SH-SY5Y (cell line): ENCODE measurements at regions not wholly inside any gene's neighbourhood (a gene's known extent, or its start where the extent isn't known, plus 50 kb on each side); places are given as distances from the start of the nearest gene placed in this dataset.

Experiments
- GATA2 ChIP-seq: IDR thresholded peaks from 2 replicates; pipeline ENCODE4 v1.6.1; 2011; ENCODE audit warnings: mild to moderate bottlenecking, low read depth, low read length
- GATA3 ChIP-seq: IDR thresholded peaks from 2 replicates; pipeline ENCODE4 v1.6.1; 2011; ENCODE audit warnings: low read depth, mild to moderate bottlenecking, low read length, moderate library complexity

GRCh38 chr2:57497489-57498096 lies 549.0 kb upstream of the VRK2 start:
- TF ChIP-seq GATA2 (no peak), GATA3 (no peak)
